Stimulated activated naive CD8-positive, alpha-beta T cell treated with anti-CD3 and anti-CD28 coated beads, Interleukin-15, Interleukin-2, amounts not matched to agents 100 ng/mL and 50 ng/mL, for 24 hours (primary cell): ENCODE measurements at regions not wholly inside any gene's neighbourhood (a gene's known extent, or its start where the extent isn't known, plus 50 kb on each side); places are given as distances from the start of the nearest gene placed in this dataset.

Experiments used
- H3K27ac Mint-ChIP-seq: one replicate; pipeline ENCODE4 v1.8.0; 2021; ENCODE audit warnings: mild to moderate bottlenecking, mixed read lengths
- H3K27me3 Mint-ChIP-seq: one replicate; pipeline ENCODE4 v1.8.0; 2021; ENCODE audit warnings: mixed read lengths
- H3K36me3 Mint-ChIP-seq: one replicate; pipeline ENCODE4 v1.8.0; 2021; ENCODE audit warnings: low read depth, mixed read lengths
- H3K4me1 Mint-ChIP-seq: one replicate; pipeline ENCODE4 v1.8.0; 2021; ENCODE audit warnings: low read depth, mixed read lengths
- H3K4me3 Mint-ChIP-seq: one replicate; pipeline ENCODE4 v1.8.0; 2021; ENCODE audit warnings: mild to moderate bottlenecking, mixed read lengths
- H3K9me3 Mint-ChIP-seq: one replicate; pipeline ENCODE4 v1.8.0; 2021; ENCODE audit warnings: mixed read lengths

- no peaks in the 10 kb centered on the region for H3K4me1 Mint-ChIP-seq
- H3K27ac Mint-ChIP-seq: no peak overlapping the region
- H3K4me3 Mint-ChIP-seq: no peak overlapping the region
- H3K36me3 Mint-ChIP-seq: no peaks in the 10 kb centered on the region
- no peaks in the 10 kb centered on the region for H3K9me3 Mint-ChIP-seq
- H3K27me3 Mint-ChIP-seq: no peaks in the 10 kb centered on the region
Measured at GRCh38 chrX:39927380-39927779, 170.4 kb downstream of the BCOR start.

GRCh38 chrX:39928704-39929378 lies 168.9 kb downstream of the BCOR start:
- Mint-ChIP-seq H3K4me3 (no peak overlapping the region), H3K4me1 (no peaks in the 10 kb centered on the region), H3K9me3 (no peaks in the 10 kb centered on the region), H3K27me3 (no peaks in the 10 kb centered on the region), H3K36me3 (no peaks in the 10 kb centered on the region), H3K27ac (no peak overlapping the region)

- H3K9me3 Mint-ChIP-seq: no peaks in the 10 kb centered on the region
- H3K27ac Mint-ChIP-seq: no peak overlapping the region
- no peak overlapping the region for H3K4me3 Mint-ChIP-seq
- no peaks in the 10 kb centered on the region for H3K36me3 Mint-ChIP-seq
- no peaks in the 10 kb centered on the region for H3K4me1 Mint-ChIP-seq
- H3K27me3 Mint-ChIP-seq: no peaks in the 10 kb centered on the region
Measured at GRCh38 chrX:39929379-39930025, 168.3 kb downstream of the BCOR start.

GRCh38 chrX:39930786-39931528 lies 166.8 kb downstream of the BCOR start:
- no peaks in the 10 kb centered on the region for H3K36me3 Mint-ChIP-seq
- H3K4me1 Mint-ChIP-seq: no peaks in the 10 kb centered on the region
- H3K9me3 Mint-ChIP-seq: no peaks in the 10 kb centered on the region
- H3K4me3 Mint-ChIP-seq: no peak overlapping the region
- no peaks in the 10 kb centered on the region for H3K27me3 Mint-ChIP-seq
- H3K27ac Mint-ChIP-seq: no peak overlapping the region

- H3K27ac Mint-ChIP-seq: no peak overlapping the region
- no peaks in the 10 kb centered on the region for H3K27me3 Mint-ChIP-seq
- no peaks in the 10 kb centered on the region for H3K9me3 Mint-ChIP-seq
- H3K36me3 Mint-ChIP-seq: no peaks in the 10 kb centered on the region
- no peak overlapping the region for H3K4me3 Mint-ChIP-seq
- peaks cover under 1% of the 10 kb centered on the region for H3K4me1 Mint-ChIP-seq
Measured at GRCh38 chrX:39931529-39932282, 166.1 kb downstream of the BCOR start.

GRCh38 chrX:39935411-39936064 lies 162.2 kb downstream of the BCOR start:
- no peaks in the 10 kb centered on the region for H3K36me3 Mint-ChIP-seq
- H3K4me1 Mint-ChIP-seq: peaks cover 14% of the 10 kb centered on the region
- H3K4me3 Mint-ChIP-seq: no peak overlapping the region
- H3K9me3 Mint-ChIP-seq: no peaks in the 10 kb centered on the region
- H3K27ac Mint-ChIP-seq: no peak overlapping the region
- no peaks in the 10 kb centered on the region for H3K27me3 Mint-ChIP-seq

GRCh38 chrX:39936886-39937770 lies 160.6 kb downstream of the BCOR start:
- H3K27me3 Mint-ChIP-seq: no peaks in the 10 kb centered on the region
- H3K36me3 Mint-ChIP-seq: no peaks in the 10 kb centered on the region
- H3K4me3 Mint-ChIP-seq: peak overlapping the region; percentile 52
- H3K4me1 Mint-ChIP-seq: peaks cover 14% of the 10 kb centered on the region
- no peak overlapping the region for H3K27ac Mint-ChIP-seq
- no peaks in the 10 kb centered on the region for H3K9me3 Mint-ChIP-seq

GRCh38 chrX:39938466-39938865 lies 159.3 kb downstream of the BCOR start:
- peaks cover 14% of the 10 kb centered on the region for H3K4me1 Mint-ChIP-seq
- H3K27me3 Mint-ChIP-seq: no peaks in the 10 kb centered on the region
- H3K36me3 Mint-ChIP-seq: no peaks in the 10 kb centered on the region
- no peaks in the 10 kb centered on the region for H3K9me3 Mint-ChIP-seq
- H3K27ac Mint-ChIP-seq: no peak overlapping the region
- H3K4me3 Mint-ChIP-seq: no peak overlapping the region

GRCh38 chrX:39939678-39940077 lies 158.1 kb downstream of the BCOR start:
- Mint-ChIP-seq H3K36me3 (no peaks in the 10 kb centered on the region), H3K27ac (no peak overlapping the region), H3K27me3 (no peaks in the 10 kb centered on the region), H3K4me3 (no peak overlapping the region), H3K4me1 (peaks cover 14% of the 10 kb centered on the region), H3K9me3 (no peaks in the 10 kb centered on the region)

- peaks cover 14% of the 10 kb centered on the region for H3K4me1 Mint-ChIP-seq
- H3K27me3 Mint-ChIP-seq: no peaks in the 10 kb centered on the region
- H3K27ac Mint-ChIP-seq: no peak overlapping the region
- H3K36me3 Mint-ChIP-seq: no peaks in the 10 kb centered on the region
- H3K4me3 Mint-ChIP-seq: no peak overlapping the region
- H3K9me3 Mint-ChIP-seq: no peaks in the 10 kb centered on the region
Measured at GRCh38 chrX:39941332-39941920, 156.3 kb downstream of the BCOR start.

GRCh38 chrX:39944416-39944815 lies 153.3 kb downstream of the BCOR start:
- H3K9me3 Mint-ChIP-seq: no peaks in the 10 kb centered on the region
- no peaks in the 10 kb centered on the region for H3K36me3 Mint-ChIP-seq
- H3K4me3 Mint-ChIP-seq: no peak overlapping the region
- no peak overlapping the region for H3K27ac Mint-ChIP-seq
- H3K4me1 Mint-ChIP-seq: no peaks in the 10 kb centered on the region
- H3K27me3 Mint-ChIP-seq: no peaks in the 10 kb centered on the region

GRCh38 chrX:39945709-39946108 lies 152.0 kb downstream of the BCOR start:
- Mint-ChIP-seq H3K36me3 (no peaks in the 10 kb centered on the region), H3K9me3 (no peaks in the 10 kb centered on the region), H3K27ac (no peak overlapping the region), H3K4me1 (no peaks in the 10 kb centered on the region), H3K27me3 (no peaks in the 10 kb centered on the region), H3K4me3 (no peak overlapping the region)

- H3K27ac Mint-ChIP-seq: no peak overlapping the region
Measured at GRCh38 chrX:39946822-39947221, 150.9 kb downstream of the BCOR start.

More at GRCh38 chrX:39946822-39947221, 150.9 kb downstream of the BCOR start:
- Mint-ChIP-seq H3K9me3 (no peaks in the 10 kb centered on the region), H3K36me3 (no peaks in the 10 kb centered on the region), H3K4me1 (no peaks in the 10 kb centered on the region), H3K27me3 (no peaks in the 10 kb centered on the region), H3K4me3 (no peak overlapping the region)
